Body of pancreas (tissue), 4 donors: ENCODE measurements at regions not wholly inside any gene's neighbourhood (a gene's known extent, or its start where the extent isn't known, plus 50 kb on each side); places are given as distances from the start of the nearest gene placed in this dataset.

ENCODE experiments used
- POLR2A ChIP-seq, 3 donors: fragments of 450-650 bp; IDR thresholded peaks; one replicate each; pipeline ENCODE4 v1.6.1; 2016; ENCODE audit warnings: antibody characterized with exemption in 3 of 3, mild to moderate bottlenecking in 2 of 3
- TF ChIP-seq, protein P1 (sequence below), 7 experiments: fragments of 450-650 bp in 4 of 7; fragments of 200-600 bp in 3 of 7; sonication (generic) in 3 of 7; IDR thresholded peaks; one replicate each; pipeline ENCODE4 v1.5.1; 2016 to 2019; ENCODE audit warnings: antibody characterized with exemption in 7 of 7

DNA sequence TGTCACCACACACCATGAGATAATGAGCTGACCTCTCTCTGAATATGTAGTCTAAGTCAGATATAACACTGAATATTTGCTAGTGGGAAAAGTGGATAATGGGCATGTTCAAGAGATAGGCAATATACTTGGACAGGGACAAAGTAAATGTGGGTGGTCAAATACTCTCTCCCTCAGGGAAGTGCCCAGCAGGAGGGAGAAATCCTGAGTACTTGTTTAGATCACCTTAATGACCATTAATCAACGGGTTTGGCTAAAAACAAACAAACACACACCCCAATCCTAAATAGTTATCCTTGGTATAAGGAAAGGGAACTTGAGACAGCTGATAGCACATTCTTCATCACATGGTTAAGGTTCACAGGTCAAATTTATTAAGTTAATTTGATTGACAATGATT is 933.5 kb downstream of the C4orf33 start:
- TF ChIP-seq POLR2A (IDR thresholded peaks at IDR 0.05) = no peak
- TF ChIP-seq, protein P1, sequence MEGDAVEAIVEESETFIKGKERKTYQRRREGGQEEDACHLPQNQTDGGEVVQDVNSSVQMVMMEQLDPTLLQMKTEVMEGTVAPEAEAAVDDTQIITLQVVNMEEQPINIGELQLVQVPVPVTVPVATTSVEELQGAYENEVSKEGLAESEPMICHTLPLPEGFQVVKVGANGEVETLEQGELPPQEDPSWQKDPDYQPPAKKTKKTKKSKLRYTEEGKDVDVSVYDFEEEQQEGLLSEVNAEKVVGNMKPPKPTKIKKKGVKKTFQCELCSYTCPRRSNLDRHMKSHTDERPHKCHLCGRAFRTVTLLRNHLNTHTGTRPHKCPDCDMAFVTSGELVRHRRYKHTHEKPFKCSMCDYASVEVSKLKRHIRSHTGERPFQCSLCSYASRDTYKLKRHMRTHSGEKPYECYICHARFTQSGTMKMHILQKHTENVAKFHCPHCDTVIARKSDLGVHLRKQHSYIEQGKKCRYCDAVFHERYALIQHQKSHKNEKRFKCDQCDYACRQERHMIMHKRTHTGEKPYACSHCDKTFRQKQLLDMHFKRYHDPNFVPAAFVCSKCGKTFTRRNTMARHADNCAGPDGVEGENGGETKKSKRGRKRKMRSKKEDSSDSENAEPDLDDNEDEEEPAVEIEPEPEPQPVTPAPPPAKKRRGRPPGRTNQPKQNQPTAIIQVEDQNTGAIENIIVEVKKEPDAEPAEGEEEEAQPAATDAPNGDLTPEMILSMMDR (IDR thresholded peaks at IDR 0.05) = no peak
